ENCODE measurements at regions not wholly inside any gene's neighbourhood (a gene's known extent, or its start where the extent isn't known, plus 50 kb on each side); places are given as distances from the start of the nearest gene placed in this dataset.

GRCh38 chr18:29057703-29058102, 880.8 kb upstream of the CDH2 start:
- Mint-ChIP-seq H3K9me3 (ENCODE audit: low read depth) (peaks cover 4% of the 10 kb centered on the region), H3K27me3 (ENCODE audit: low read depth) (peaks cover 2% of the 10 kb centered on the region), H3K27ac (ENCODE audit: unreplicated experiment) (no peak overlapping the region), H3K36me3 (ENCODE audit: low read depth) (no peaks in the 10 kb centered on the region), H3K4me3 (ENCODE audit: unreplicated experiment) (no peak overlapping the region), H3K4me1 (ENCODE audit: low read depth) (no peaks in the 10 kb centered on the region)
- TF ChIP-seq, protein P1, sequence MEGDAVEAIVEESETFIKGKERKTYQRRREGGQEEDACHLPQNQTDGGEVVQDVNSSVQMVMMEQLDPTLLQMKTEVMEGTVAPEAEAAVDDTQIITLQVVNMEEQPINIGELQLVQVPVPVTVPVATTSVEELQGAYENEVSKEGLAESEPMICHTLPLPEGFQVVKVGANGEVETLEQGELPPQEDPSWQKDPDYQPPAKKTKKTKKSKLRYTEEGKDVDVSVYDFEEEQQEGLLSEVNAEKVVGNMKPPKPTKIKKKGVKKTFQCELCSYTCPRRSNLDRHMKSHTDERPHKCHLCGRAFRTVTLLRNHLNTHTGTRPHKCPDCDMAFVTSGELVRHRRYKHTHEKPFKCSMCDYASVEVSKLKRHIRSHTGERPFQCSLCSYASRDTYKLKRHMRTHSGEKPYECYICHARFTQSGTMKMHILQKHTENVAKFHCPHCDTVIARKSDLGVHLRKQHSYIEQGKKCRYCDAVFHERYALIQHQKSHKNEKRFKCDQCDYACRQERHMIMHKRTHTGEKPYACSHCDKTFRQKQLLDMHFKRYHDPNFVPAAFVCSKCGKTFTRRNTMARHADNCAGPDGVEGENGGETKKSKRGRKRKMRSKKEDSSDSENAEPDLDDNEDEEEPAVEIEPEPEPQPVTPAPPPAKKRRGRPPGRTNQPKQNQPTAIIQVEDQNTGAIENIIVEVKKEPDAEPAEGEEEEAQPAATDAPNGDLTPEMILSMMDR (IDR thresholded peaks at IDR 0.05): no peak
- DNase-seq (ENCODE audit: low spot score): no peak

GRCh38 chr18:29056800-29057199, 879.9 kb upstream of the CDH2 start:
- peaks cover 2% of the 10 kb centered on the region for H3K36me3 Mint-ChIP-seq (ENCODE audit: low read depth)

DNA sequence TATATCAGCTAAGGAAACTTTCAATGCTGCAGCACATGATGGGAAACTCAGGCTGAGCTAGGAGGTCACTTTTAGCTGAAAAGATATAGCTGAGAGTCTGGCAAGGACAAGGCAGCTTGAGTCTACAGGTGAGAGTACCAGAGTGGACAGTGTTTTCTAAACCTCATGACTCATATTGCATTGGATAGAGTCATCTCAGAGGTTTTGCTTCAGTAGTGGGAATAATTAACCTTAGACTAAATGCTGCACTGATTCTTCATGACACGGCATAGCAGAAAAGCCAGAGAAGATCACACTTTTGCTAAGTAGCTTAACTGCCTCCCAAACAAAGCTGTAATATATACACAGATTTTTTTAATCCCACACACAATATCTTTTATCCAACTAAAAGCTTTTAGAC, 865.0 kb upstream of the CDH2 start:
- H3K27ac Mint-ChIP-seq (ENCODE audit: unreplicated experiment): no peak overlapping the region
- DNase-seq (ENCODE audit: low spot score): no peak
- TF ChIP-seq, protein P1 (IDR thresholded peaks at IDR 0.05): no peak
- H3K4me1 Mint-ChIP-seq (ENCODE audit: low read depth): no peaks in the 10 kb centered on the region
- H3K27me3 Mint-ChIP-seq (ENCODE audit: low read depth): peaks cover 4% of the 10 kb centered on the region
- H3K4me3 Mint-ChIP-seq (ENCODE audit: unreplicated experiment): no peak overlapping the region
- peaks cover 27% of the 10 kb centered on the region for H3K9me3 Mint-ChIP-seq (ENCODE audit: low read depth)
- peaks cover 7% of the 10 kb centered on the region for H3K36me3 Mint-ChIP-seq (ENCODE audit: low read depth)

More at GRCh38 chr18:29056800-29057199, 879.9 kb upstream of the CDH2 start:
- DNase-seq (ENCODE audit: low spot score): no peak
- peaks cover 13% of the 10 kb centered on the region for H3K9me3 Mint-ChIP-seq (ENCODE audit: low read depth)
- no peaks in the 10 kb centered on the region for H3K4me1 Mint-ChIP-seq (ENCODE audit: low read depth)
- TF ChIP-seq, protein P1 (IDR thresholded peaks at IDR 0.05): no peak
- H3K27ac Mint-ChIP-seq (ENCODE audit: unreplicated experiment): no peak overlapping the region
- peaks cover 2% of the 10 kb centered on the region for H3K27me3 Mint-ChIP-seq (ENCODE audit: low read depth)
- no peak overlapping the region for H3K4me3 Mint-ChIP-seq (ENCODE audit: unreplicated experiment)

DNA sequence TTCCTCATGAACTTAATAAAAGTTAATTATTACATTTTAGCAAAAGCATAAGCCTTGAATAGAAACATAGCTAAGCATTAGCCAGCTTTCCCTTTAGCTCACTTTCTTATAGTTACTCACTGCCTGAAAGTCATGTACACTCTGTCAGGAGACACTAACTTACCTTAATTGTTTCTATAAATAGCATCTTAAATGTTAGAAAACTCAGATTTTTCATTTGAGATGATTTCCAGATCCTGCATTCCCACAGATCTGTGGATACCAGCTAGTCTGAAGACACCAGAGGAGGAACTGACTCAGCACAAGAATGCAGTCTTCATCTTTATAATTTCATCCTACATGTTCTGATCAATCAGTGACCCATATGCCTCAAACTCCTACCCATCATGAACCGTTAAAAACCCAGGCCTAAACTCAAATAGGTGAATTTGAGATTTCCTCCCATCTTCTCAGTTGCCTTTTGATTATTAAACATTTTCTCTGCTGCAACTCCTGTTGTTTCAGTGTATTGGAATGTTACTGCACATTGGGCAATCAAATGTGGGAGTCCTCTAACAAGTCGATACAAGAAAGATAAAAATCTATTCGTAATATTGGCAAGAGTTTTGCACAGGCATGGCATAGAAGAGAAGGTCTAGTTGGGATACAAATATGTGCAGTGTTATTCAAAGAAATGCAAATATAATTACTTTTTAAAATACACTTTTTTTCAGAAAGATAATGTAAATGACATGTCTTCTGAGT, 857.4 kb upstream of the CDH2 start:
- Mint-ChIP-seq H3K36me3 (ENCODE audit: low read depth) (no peaks in the 10 kb centered on the region), H3K9me3 (ENCODE audit: low read depth) (peaks cover 5% of the 10 kb centered on the region), H3K27me3 (ENCODE audit: low read depth) (peaks cover 1% of the 10 kb centered on the region), H3K27ac (ENCODE audit: unreplicated experiment) (no peak overlapping the region), H3K4me1 (ENCODE audit: low read depth) (no peaks in the 10 kb centered on the region), H3K4me3 (ENCODE audit: unreplicated experiment) (no peak overlapping the region)
- no peak for DNase-seq (ENCODE audit: low spot score)
- TF ChIP-seq, protein P1 (IDR thresholded peaks at IDR 0.05): no peak

DNA sequence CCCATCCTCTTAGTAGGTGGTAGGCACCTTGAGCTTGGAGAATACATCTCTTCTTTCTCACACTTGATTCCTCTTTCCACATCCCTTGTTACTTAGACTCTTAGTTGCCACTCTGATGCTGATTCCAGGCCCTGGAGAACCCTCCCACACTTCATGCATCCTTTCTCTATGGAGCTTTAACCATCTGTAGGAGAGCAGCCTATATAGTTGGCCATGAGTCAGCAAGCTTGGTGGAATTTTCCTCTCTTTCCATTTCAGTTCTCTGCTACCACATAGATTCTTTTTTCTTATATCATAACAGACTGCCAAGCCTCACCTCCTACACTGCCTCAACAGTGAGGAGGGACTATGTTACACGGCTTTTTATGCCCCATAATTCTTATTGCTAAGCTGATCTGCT, 851.6 kb upstream of the CDH2 start:
- Mint-ChIP-seq H3K9me3 (ENCODE audit: low read depth) (no peaks in the 10 kb centered on the region), H3K4me3 (ENCODE audit: unreplicated experiment) (no peak overlapping the region), H3K4me1 (ENCODE audit: low read depth) (no peaks in the 10 kb centered on the region), H3K36me3 (ENCODE audit: low read depth) (no peaks in the 10 kb centered on the region), H3K27ac (ENCODE audit: unreplicated experiment) (no peak overlapping the region), H3K27me3 (ENCODE audit: low read depth) (peaks cover 4% of the 10 kb centered on the region)
- TF ChIP-seq, protein P1 (IDR thresholded peaks at IDR 0.05): no peak
- DNase-seq (ENCODE audit: low spot score): no peak
